Psoas muscle (tissue), 7 donors: ENCODE measurements at regions not wholly inside any gene's neighbourhood (a gene's known extent, or its start where the extent isn't known, plus 50 kb on each side); places are given as distances from the start of the nearest gene placed in this dataset.

Source experiments
- ATAC-seq, 4 donors: fragments of 200-7000 bp; cut with Tn5 transposase; one replicate each; pipeline ENCODE4 v1.9.1; 2020; ENCODE audit warnings: moderate library complexity in 3 of 4, mild to moderate bottlenecking in 2 of 4
- DNase-seq, 2 donors: peaks; one replicate each; pipeline ENCODE4 v3.0.0-alpha.2; 2020
- H3K27ac ChIP-seq: fragments of 200-600 bp; one replicate; pipeline ENCODE4 v1.8.0; 2022
- H3K27me3 ChIP-seq, 3 donors: fragments of 200-600 bp in 1 of 3; one replicate each; pipeline versions ENCODE4 v1.6.1 to v1.8.0; 2013 to 2022; ENCODE audit warnings: low read length in 2 of 3, mild to moderate bottlenecking in 2 of 3, moderate library complexity in 1 of 3; ENCODE audit not compliant: insufficient read depth in 3 of 3
- H3K36me3 ChIP-seq, 2 donors: fragments of 200-600 bp in 1 of 2; one replicate each; pipeline versions ENCODE4 v1.6.1 to v1.8.0; 2013 to 2022; ENCODE audit warnings: low read depth in 1 of 2, mild to moderate bottlenecking in 1 of 2, moderate library complexity in 1 of 2; ENCODE audit not compliant: insufficient read depth in 1 of 2
- H3K4me1 ChIP-seq: fragments of 200-600 bp; one replicate; pipeline ENCODE4 v1.8.0; 2022
- H3K4me3 ChIP-seq: fragments of 200-600 bp; one replicate; pipeline ENCODE4 v1.8.0; 2022; ENCODE audit warnings: mild to moderate bottlenecking
- H3K9me3 ChIP-seq: fragments of 200-600 bp; one replicate; pipeline ENCODE4 v1.8.0; 2022
- WGBS, 3 donors: extraction: QIAGEN DNeasy Blood & Tissue Kit; methylation state at CpG; one replicate each; pipeline versions ENCODE4 v1.1.6 to v1.1.7; 2013; 5-methylcytosine and 5-hydroxymethylcytosine counted together
- intact Hi-C, 2 donors: fragments of 100-400 bp; cut with DNase I; formaldehyde crosslinking; loops; one replicate each; pipeline versions ENCODE4 v1.11.0 to v1.14.2; 2022
- TF ChIP-seq, protein P1 (sequence below): fragments of 200-600 bp; IDR thresholded peaks from one replicate; pipeline ENCODE4 v1.8.0; 2022; ENCODE audit warnings: antibody characterized with exemption
- donor health status: healthy with polysubstance abuse.
- donor health status: DM: no; HTN: no; CAD: no; lungs with moderate emphysema.
- donor health status: Bipolar disorder and iron deficiency.
- donor health status: healthy.
- donor health status: DM: yes; HTN: yes; CAD: no.
- donor health status: DM: no; HTN: no; CAD: no.
- donor health status: DM: yes; HTN: yes; CAD: no.

DNA sequence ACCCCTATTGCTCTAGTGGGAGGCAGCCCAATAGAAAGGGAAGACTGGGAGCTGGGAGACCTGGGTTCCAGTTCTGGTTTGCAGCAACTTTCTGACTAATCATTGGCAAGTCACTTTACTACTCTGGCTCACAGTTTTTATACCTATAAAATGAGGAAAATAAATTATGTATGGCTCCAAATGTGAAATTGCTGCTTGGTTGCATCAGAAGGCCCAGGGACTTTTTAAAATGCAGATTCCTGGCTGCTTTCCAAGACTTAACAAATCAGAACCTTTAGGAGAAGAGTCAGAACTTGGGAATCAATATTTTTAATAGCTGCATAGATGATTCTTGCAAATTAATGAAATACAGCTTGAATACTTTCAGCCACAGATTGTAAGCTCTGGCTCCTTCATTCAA is 943.9 kb downstream of the EPHA4 start:
- Histone ChIP-seq H3K27me3 (no peaks in the 10 kb centered on the region), H3K4me1 (no peaks in the 10 kb centered on the region), H3K27ac (no peak overlapping the region), H3K9me3 (no peaks in the 10 kb centered on the region), H3K36me3 (no peaks in the 10 kb centered on the region), H3K4me3 (no peak overlapping the region)
- ATAC-seq: no peak
- TF ChIP-seq, protein P1, sequence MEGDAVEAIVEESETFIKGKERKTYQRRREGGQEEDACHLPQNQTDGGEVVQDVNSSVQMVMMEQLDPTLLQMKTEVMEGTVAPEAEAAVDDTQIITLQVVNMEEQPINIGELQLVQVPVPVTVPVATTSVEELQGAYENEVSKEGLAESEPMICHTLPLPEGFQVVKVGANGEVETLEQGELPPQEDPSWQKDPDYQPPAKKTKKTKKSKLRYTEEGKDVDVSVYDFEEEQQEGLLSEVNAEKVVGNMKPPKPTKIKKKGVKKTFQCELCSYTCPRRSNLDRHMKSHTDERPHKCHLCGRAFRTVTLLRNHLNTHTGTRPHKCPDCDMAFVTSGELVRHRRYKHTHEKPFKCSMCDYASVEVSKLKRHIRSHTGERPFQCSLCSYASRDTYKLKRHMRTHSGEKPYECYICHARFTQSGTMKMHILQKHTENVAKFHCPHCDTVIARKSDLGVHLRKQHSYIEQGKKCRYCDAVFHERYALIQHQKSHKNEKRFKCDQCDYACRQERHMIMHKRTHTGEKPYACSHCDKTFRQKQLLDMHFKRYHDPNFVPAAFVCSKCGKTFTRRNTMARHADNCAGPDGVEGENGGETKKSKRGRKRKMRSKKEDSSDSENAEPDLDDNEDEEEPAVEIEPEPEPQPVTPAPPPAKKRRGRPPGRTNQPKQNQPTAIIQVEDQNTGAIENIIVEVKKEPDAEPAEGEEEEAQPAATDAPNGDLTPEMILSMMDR: no peak
- intact Hi-C loops: no loop called here
- DNase-seq: no peak

DNA sequence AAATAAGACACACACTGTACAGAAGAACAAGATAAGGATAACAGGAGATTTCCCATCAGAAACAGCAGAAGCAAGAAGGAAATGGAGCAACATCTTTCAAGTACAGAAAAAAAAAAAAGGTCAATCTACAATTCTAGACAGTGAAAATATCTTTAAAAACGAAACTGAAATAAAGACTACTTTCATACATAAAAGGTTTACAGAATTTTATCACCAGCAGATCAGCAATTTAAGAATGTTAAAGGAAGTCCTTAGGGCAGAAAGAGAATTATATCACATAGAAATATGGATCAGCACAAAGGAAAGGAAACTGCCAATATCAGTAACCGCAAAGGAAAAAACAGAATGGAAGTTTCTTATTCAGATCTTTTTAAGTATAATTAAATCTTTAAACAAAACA is 931.0 kb downstream of the EPHA4 start:
- no peaks in the 10 kb centered on the region for H3K4me1 ChIP-seq
- intact Hi-C loops: no loop called here
- H3K4me3 ChIP-seq: no peak overlapping the region
- H3K27me3 ChIP-seq: peaks cover 0 to 2% (median 0%) of the 10 kb centered on the region in 3 donors
- no peaks in the 10 kb centered on the region for H3K36me3 ChIP-seq
- TF ChIP-seq, protein P1: no peak
- H3K27ac ChIP-seq: no peak overlapping the region
- H3K9me3 ChIP-seq: no peaks in the 10 kb centered on the region
- WGBS, 3 donors: 72 to 78% (median 75%) methylated on average over 2 of the region's 2 CpGs
- no peak for DNase-seq
- ATAC-seq: no peak

DNA sequence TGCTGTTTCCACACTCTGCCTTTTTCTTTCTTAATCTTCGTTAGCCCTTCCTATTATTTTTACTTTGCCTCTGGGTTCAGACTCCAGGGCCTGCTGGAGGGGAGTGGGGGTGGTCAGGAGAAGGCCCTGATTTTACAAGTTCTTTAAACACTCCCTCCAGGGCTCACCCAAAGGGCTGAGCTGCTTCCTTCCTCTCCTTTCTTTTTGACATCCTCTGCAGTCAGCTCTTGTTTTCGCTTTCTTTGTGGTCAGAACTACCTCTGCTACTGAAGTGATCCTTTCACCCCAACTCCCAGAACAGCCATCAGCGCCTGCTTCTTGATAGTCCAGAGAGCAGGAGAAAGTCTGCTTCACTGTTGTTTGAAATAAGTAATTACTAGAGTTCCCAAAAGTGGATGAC is 925.7 kb downstream of the EPHA4 start:
- Histone ChIP-seq H3K9me3 (no peaks in the 10 kb centered on the region), H3K27me3 (no peaks in the 10 kb centered on the region), H3K27ac (no peak overlapping the region), H3K36me3 (no peaks in the 10 kb centered on the region), H3K4me3 (no peak overlapping the region), H3K4me1 (no peaks in the 10 kb centered on the region)
- TF ChIP-seq, protein P1: no peak
- intact Hi-C loops: no loop called here
- no peak for DNase-seq
- no peak for ATAC-seq
- 73 to 86% (median 79%) methylated on average over 3 of the region's 3 CpGs for WGBS, 3 donors

DNA sequence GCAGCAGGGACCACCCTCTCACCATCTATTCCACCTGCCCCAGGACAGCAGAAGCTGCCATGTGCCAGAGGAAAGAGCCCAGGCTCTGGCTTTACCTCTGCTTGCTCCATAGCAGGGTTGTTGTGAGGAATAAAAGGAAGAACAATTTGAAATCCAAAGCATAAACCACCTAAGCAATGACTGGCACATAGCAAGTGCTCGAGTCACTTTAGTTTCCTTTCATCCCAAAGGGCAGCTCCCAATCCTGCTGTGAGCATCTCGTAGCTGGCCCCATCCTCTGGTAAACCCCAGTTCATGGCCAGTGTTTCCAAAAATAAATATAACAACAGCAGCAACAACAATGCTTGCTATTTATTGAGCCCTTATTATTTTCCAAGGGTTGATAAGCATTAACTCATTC is 923.5 kb downstream of the EPHA4 start:
- no peak for ATAC-seq
- Histone ChIP-seq H3K27ac (no peak overlapping the region), H3K4me3 (no peak overlapping the region), H3K4me1 (no peaks in the 10 kb centered on the region), H3K36me3 (no peaks in the 10 kb centered on the region), H3K27me3 (no peaks in the 10 kb centered on the region), H3K9me3 (no peaks in the 10 kb centered on the region)
- 77 to 82% (median 78%) methylated on average over 2 of the region's 2 CpGs for WGBS, 3 donors
- intact Hi-C loops: no loop called here
- TF ChIP-seq, protein P1: no peak
- DNase-seq: no peak

DNA sequence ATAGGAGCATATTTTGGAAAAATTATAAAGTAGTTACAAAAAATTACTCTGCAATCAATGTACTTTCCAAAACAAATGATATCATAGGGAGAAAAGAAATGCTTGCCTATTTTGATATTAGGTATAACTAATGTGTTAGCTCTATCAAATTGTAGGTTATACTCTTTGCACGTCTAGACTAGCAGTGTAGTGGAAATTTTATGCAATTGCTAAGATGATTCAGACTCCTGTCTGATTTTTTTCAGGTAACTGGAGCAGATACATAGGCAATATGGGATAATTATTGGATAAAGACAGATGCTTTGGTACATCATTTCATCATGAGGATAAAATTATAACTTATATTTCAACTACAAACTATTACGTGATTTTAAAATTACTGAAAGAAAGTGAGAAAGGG is 918.3 kb downstream of the EPHA4 start:
- no peak overlapping the region for H3K27ac ChIP-seq
- no peaks in the 10 kb centered on the region for H3K4me1 ChIP-seq
- H3K4me3 ChIP-seq: no peak overlapping the region
- TF ChIP-seq, protein P1: no peak
- DNase-seq: no peak
- intact Hi-C loops: no loop called here
- no peaks in the 10 kb centered on the region for H3K36me3 ChIP-seq
- no peaks in the 10 kb centered on the region for H3K9me3 ChIP-seq
- 85 to 89% (median 86%) methylated on average over 2 of the region's 2 CpGs for WGBS, 3 donors
- no peaks in the 10 kb centered on the region for H3K27me3 ChIP-seq
- ATAC-seq: no peak
